Nephron (organoid): ENCODE measurements at regions not wholly inside any gene's neighbourhood (a gene's known extent, or its start where the extent isn't known, plus 50 kb on each side); places are given as distances from the start of the nearest gene placed in this dataset.

ENCODE experiments used
- H3K27ac Mint-ChIP-seq, 3 experiments: 2 replicates each; pipeline ENCODE4 v1.8.0; 2020; ENCODE audit warnings: mixed read lengths in 3 of 3, mild to moderate bottlenecking in 2 of 3, moderate library complexity in 1 of 3
- H3K27me3 Mint-ChIP-seq: 2 replicates; pipeline ENCODE4 v1.8.0; 2021; ENCODE audit warnings: low read depth, mild to moderate bottlenecking, moderate library complexity, mixed read lengths
- H3K36me3 Mint-ChIP-seq: 2 replicates; pipeline ENCODE4 v1.8.0; 2020; ENCODE audit warnings: low read depth, mixed read lengths
- H3K4me1 Mint-ChIP-seq: 2 replicates; pipeline ENCODE4 v1.8.0; 2020; ENCODE audit warnings: mixed read lengths
- H3K4me3 Mint-ChIP-seq, 3 experiments: 2 replicates each; pipeline ENCODE4 v1.8.0; 2020; ENCODE audit warnings: mild to moderate bottlenecking in 3 of 3, mixed read lengths in 3 of 3, moderate library complexity in 2 of 3
- H3K9me3 Mint-ChIP-seq: 2 replicates; pipeline ENCODE4 v1.8.0; 2020; ENCODE audit warnings: mixed read lengths
- CTCF ChIP-seq, 3 experiments: fragments of 200-600 bp; sonication (generic); IDR thresholded peaks; one replicate each; pipeline ENCODE4 v1.5.0; 2021; ENCODE audit warnings: antibody characterized with exemption in 3 of 3; ENCODE audit not compliant: unreplicated experiment in 3 of 3

DNA sequence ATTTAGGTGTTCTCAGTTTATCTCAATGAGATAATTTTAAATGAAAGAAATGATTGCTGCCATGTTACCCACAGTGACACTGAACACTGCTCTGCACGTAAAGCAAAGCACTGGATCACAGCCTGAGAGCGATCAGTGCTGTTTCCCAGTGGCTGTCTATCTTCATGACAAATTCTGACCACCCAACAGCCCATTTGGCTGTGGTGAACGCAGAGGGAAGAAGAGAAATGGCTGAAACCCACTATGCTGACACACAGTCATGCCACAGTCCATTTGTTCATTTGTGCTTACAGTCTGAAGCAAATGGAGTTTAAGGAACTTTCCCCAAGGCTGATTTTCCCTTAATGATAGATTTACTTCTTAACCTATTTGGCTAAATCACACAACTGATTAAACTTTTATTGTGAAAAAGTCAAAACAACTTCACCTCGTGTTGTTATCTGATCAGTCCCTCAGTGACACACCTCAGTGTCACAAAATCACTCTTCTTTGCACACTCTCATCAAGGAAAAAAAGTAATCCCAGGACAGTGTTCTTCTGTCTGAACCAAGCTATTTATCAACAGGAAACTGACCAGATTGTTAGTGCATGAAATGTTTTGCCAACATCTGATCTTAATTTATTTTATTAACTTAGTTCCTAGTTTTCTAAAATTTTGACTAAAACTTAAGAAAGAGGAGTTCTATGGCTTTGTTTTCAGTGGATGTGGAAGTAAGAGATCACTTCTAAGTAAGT, 225.1 kb downstream of the TBX18 start:
- H3K36me3 Mint-ChIP-seq = peaks cover 24% of the 10 kb centered on the region
- peaks cover 4% of the 10 kb centered on the region for H3K27me3 Mint-ChIP-seq
- H3K9me3 Mint-ChIP-seq = peaks cover 30% of the 10 kb centered on the region

GRCh38 chr6:84536885-84537638, 227.3 kb downstream of the TBX18 start:
- H3K36me3 Mint-ChIP-seq = peaks cover 6% of the 10 kb centered on the region
- H3K27ac Mint-ChIP-seq = no peak overlapping the region
- peaks cover 5% of the 10 kb centered on the region for H3K4me1 Mint-ChIP-seq
- no peak overlapping the region for H3K4me3 Mint-ChIP-seq
- TF ChIP-seq CTCF (IDR thresholded peaks at IDR 0.05; ENCODE audit: unreplicated experiment in 3 of 3) = no peak
- peaks cover 8% of the 10 kb centered on the region for H3K9me3 Mint-ChIP-seq
- H3K27me3 Mint-ChIP-seq = peaks cover 4% of the 10 kb centered on the region

More for the DNA sequence above, 225.1 kb downstream of the TBX18 start:
- peak overlapping the region in 2 of 3 experiments; percentile 1 to 49 for H3K27ac Mint-ChIP-seq
- H3K4me1 Mint-ChIP-seq = peaks cover 5% of the 10 kb centered on the region
- H3K4me3 Mint-ChIP-seq = no peak overlapping the region
- TF ChIP-seq CTCF (IDR thresholded peaks at IDR 0.05; ENCODE audit: unreplicated experiment in 3 of 3) = no peak

DNA sequence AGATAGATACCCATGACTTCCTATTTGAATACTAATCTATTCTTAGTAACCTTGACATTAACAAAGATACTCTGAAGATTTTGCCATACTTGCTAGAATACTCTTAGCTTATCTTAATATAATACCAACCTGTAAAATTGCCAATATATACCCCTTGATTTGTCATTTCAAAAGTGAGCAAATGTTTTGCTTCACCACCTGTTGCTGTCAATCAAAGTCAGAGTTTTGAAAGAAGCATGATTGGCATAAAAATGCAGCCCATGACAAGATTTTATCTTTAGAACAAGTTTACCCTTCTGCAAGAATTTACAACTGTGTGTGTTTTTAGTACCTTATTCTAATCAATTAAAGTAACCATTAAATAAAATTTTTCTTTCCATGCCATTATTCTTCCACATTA, 236.2 kb downstream of the TBX18 start:
- Mint-ChIP-seq H3K4me1 (peaks cover 4% of the 10 kb centered on the region), H3K27me3 (peaks cover 5% of the 10 kb centered on the region), H3K27ac (no peak overlapping the region), H3K9me3 (peaks cover 12% of the 10 kb centered on the region), H3K4me3 (no peak overlapping the region), H3K36me3 (no peaks in the 10 kb centered on the region)
- TF ChIP-seq CTCF (IDR thresholded peaks at IDR 0.05; ENCODE audit: unreplicated experiment in 3 of 3) = no peak

DNA sequence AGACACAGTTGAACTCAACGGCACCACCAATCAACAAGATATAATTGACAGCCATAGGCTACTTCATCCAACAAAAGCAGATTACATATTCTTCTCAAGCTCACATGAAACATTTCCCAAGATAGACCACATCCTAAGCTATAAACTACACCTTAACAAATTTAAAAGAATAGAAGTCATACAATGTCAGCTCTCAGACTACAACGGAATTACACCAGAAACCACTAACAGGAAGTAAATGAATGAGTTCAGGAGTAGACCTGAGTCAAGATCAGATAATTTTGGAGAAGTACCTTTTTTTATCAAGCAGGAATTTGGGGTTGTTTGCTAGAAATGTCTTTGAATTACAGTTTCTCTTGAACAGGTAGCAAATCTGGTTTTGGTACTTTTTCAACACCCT, 237.8 kb downstream of the TBX18 start:
- Mint-ChIP-seq H3K36me3 (no peaks in the 10 kb centered on the region), H3K4me3 (no peak overlapping the region), H3K4me1 (peaks cover 12% of the 10 kb centered on the region), H3K27ac (no peak overlapping the region), H3K27me3 (peaks cover 5% of the 10 kb centered on the region), H3K9me3 (peaks cover 11% of the 10 kb centered on the region)
- TF ChIP-seq CTCF (IDR thresholded peaks at IDR 0.05; ENCODE audit: unreplicated experiment in 3 of 3) = no peak

DNA sequence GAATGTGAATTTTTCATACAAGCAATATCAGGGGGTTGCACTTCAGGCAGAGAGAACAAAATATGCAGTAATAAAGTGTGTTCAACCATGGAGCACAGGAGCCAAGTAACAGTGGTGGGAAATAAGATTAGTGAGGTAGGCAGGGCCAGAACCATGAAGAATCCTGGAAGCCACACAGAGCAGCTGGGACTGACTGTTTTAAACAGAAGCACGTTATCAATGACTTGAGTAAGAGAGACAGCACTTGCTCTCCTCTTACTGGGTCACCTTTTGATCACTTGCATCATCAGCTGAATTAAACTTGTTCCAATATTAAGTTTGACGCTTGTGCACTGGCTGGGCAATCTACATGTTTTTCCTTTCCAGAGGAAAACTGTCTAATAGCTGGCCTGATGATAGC, 238.5 kb downstream of the TBX18 start:
- H3K4me1 Mint-ChIP-seq = peaks cover 20% of the 10 kb centered on the region
- H3K9me3 Mint-ChIP-seq = peaks cover 8% of the 10 kb centered on the region
- TF ChIP-seq CTCF (IDR thresholded peaks at IDR 0.05; ENCODE audit: unreplicated experiment in 3 of 3) = no peak
- H3K36me3 Mint-ChIP-seq = no peaks in the 10 kb centered on the region
- no peak overlapping the region for H3K27ac Mint-ChIP-seq
- no peak overlapping the region for H3K4me3 Mint-ChIP-seq
- peaks cover 5% of the 10 kb centered on the region for H3K27me3 Mint-ChIP-seq
